GM21526 (cell line): ENCODE measurements at regions not wholly inside any gene's neighbourhood (a gene's known extent, or its start where the extent isn't known, plus 50 kb on each side); places are given as distances from the start of the nearest gene placed in this dataset.
"Not testable (repeated sequence)": the region's sequence is repeated elsewhere in the genome, so short reads cannot be mapped to it uniquely, and the experiment has no call there.

Source experiments
- ATAC-seq: cut with Tn5 transposase; IDR thresholded peaks from one replicate; pipeline ENCODE4 v1.9.1; 2021; ENCODE audit warnings: moderate library complexity; ENCODE audit not compliant: unreplicated experiment, low FRiP score

DNA sequence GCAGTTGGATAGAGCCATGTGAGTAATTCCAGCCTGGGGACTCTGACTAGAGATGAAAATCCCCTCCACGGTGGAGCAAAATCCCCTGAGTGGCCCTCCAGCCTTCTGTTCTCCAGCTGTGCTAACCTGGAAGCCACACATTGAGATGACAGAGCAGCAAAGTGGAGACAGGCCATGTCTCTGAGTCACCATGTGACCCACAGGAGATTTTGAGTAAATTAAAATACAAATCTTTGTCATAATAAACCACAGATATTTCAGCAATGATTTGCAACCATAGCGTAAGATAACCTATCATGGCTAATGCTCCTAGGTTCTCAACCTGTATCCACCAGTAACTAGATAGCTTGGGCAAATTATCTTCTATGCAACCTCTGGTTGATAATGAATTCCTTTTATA, 328.3 kb upstream of the DPP6 start:
- ATAC-seq: not testable (repeated sequence)

DNA sequence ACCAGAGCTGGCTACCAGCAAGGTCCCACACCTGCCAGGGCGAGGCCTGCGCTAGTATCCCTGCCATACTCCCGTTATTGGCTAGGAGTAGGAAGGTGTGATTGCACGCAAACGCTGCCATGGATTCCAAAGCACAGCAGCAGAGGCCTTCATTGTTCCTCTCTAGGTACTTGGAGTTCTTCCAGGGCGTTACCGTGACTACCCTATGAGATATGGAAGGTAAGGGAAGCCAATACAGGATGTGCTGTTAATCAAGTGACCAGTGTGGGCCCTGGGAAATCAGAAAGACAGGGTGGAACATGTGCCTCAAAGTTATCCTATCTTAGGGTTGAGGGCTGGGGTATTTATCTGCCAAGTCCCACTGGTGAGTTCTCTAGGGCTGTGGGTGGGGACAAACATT, 320.7 kb upstream of the DPP6 start:
- ATAC-seq: not testable (repeated sequence)

DNA sequence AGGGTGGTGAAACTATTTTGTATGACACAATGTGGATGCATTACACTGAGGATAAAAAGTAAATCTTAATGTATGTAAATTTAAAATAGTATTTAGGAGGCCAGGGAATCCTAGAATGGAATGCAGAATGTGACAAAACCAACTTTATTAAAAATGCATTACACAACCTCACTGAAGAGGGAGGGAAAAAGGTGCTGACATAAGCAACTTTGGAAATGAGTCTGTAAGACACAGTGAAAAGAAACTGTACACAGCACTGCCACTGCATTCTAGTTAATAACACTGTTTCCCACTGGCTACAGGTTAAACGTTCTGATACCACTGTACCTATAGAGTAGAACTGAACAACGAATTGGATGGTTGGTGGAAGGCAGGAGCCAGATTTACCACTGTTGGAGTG, 308.8 kb upstream of the DPP6 start:
- ATAC-seq: not testable (repeated sequence)

DNA sequence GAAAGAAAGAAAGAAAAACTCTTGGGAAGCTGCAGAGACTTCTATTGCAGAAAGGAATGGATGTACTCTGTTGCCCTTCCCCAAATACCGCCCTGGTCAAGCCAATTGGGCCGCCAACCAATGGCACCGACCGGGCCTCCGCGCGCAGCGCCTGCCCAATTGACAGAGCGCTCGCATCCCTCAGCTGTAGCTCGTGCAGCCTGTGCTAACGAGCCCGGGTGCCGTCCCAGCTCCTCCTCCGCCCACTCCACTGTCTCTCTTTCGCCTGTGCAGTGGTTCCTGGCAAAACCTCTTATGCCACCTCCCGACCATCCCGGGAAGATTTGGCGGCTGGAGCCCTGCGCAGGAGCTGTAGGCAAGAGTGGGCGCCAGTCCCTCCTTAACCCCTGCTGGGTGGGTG, 304.2 kb upstream of the DPP6 start:
- not testable (repeated sequence) for ATAC-seq

DNA sequence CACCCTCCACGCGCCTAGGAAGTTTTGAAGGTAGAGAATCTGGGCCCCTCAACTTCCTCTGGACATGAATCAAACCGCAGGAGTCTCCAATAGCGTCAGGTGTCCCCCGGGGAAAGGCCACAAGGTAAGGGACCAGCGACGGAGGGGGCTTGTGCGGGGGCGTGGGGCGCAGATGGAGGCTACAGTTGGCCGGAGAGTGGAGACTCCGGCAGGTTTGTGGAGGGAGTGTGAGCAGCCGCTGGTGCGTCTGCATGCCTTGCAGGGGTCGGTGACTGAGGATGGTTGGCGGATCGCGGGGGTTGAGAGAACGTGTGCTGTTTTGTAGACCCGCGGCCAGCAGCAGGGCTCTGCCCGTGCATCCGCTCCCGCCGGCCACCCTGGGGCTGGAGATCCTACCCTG, 303.3 kb upstream of the DPP6 start:
- ATAC-seq: not testable (repeated sequence)

DNA sequence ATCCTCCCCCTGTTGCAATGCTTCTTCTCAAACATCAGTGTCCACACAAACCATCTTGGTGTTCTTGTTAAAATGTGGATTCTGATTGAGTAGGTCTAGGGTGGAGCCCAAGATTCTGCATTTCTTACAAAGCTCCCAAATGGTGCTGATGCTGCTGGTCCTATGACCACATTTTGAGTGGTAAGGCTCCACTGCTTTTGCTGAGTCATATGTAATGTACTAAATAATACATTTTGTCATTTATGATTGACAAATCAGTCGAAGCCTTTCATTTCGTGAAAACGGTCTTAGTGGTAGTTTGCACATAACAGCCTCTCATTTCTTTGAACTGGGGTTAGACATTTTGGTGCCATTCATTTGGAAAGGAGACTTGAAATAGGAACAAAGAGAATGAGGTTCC, 286.3 kb upstream of the DPP6 start:
- ATAC-seq: not testable (repeated sequence)

DNA sequence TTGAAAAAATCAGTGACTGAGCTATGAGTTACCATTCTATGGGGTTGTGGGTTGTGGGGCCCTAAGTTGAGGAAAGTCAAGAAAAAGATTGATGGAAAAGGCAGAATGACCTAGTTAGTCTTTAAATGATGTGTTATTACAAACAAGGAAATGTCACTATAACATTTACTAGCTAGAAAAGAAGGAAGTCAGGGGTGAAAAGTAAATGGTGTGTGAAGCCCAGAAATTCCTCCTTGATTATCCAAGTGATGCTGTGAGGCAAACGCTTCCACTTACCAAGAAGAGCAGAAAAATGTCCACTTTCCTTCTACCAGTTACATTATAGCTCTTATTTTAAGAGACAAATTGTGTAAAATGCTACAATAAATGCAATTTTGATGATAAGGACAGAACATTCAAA, 285.3 kb upstream of the DPP6 start:
- ATAC-seq: not testable (repeated sequence)

DNA sequence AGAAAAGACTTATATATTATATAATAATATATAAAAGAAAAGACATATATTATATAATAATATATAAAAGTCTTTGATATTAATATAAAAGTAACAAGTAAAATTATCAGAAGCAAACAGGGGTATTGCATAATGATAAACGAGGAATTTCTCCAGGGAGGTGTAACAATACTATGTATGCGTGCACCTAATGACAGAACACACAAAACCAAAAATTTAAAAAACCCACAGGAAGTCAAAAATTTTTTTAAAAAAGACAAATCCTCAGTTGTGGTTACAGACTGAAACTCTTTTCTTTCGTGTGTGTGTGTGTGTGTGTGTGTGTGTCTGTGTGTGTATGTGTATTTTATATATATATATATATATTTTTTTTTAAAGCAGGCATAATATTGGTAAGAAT, 279.2 kb upstream of the DPP6 start:
- ATAC-seq: no peak

DNA sequence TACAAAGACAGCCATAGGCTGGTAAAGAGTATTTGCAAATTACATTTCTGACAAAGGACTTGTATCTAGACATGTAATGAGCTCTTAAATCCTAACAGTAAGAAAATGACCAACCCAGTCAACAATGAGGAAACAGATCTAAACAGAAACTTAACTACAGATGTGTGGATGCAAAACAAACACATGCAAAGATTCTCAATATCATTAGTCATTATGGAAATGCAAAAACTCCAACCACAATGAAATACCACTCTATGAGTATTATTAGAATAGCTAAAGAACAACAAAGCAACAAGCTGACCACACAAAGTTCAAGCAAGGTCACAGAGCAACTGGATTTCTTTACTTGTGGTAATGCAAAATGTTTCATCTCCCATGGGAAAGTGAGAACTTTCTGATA, 275.3 kb upstream of the DPP6 start:
- not testable (repeated sequence) for ATAC-seq

DNA sequence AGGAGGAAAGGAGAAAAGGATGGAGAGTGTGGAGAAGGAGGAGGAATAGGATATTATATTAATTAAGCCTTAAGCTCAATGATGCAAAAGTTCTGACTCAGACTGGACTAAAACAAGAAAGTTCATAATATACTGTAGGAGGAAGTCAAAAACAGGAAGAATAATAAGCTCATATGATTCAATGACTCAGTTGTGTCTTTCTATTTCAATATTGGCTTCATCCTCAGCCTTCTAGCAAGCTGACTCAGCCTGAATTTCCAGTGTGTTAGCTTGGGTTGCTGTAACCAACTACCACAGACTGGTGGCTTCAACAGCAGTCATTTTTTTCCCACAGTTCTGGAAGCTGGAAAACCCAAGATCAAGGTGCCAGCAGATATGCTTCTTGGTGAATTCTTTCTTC, 254.8 kb upstream of the DPP6 start:
- ATAC-seq: not testable (repeated sequence)

DNA sequence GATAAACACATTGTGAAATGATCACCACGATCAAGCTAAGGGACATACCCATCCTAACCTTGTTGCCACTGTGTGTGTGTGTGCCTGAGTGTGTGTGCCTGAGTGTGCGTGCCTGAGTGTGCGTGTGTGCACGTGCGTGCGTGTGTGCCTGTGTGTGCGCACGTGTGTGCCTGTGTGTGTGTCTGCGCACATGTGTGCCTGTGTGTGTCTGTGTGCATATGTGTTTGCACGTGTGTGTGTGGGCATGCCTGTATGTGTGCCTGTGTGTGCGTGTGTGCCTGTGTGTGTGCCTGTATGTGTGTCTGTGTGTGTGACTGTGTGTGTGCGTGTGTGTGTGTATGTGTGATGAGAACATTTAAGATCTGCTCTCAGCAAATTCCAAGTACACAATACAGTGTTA, 244.1 kb upstream of the DPP6 start:
- no peak for ATAC-seq

DNA sequence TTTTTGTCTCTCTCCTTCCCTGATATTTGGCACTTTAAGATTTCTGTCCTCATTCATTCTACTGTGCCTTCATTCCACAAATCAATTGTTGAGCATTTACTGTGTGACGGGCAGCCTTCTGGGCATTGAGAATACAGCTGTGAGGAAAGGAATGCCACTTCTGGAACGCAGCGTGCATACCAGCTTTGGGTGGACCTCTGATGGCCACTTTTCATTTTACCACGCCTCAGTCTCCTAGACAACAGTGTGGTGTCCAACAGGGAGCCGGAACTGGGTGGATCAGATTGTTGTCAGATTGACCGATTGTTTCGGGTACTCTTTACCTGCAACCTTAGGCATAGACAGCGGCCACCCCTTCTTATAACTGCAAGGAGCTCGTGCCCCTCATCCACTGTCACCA, 222.7 kb upstream of the DPP6 start:
- ATAC-seq: no peak

DNA sequence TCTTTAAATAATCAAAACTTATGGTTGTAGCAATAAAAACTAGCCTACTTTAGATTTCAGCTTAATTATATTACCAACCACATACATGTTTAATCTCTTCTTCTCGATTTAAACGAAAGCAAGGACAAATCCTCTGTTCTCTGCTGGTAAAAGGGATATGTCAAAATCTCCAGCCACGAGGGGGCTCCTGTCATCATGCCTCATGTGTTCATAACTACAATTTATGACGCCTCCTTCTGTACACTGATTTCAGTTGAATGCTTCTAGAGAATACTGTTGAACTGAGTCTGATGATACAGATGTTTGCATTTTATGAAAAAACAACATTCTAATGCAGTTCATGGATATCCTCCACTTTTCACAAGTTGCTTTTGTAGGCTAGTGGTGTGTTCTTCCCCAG, 220.0 kb upstream of the DPP6 start:
- no peak for ATAC-seq

DNA sequence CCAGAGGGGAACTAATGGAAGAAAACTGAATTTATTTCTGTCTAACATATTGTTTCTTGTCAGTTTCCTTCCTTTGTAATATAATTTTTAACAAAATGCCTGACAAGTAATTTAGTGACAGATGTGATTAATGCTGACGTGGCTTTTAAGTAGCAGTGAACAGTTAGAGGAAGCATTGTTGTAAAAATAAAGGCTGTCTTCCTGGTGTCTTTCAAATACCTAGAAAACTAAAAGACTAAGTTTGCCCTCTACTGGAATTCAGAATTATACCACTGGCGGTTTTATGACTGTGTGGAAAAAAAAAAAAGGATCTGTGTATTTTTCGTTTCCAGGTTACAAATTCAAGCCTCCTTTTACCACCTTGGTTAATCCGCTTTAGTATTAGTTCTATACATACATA, 217.1 kb upstream of the DPP6 start:
- ATAC-seq: no peak

DNA sequence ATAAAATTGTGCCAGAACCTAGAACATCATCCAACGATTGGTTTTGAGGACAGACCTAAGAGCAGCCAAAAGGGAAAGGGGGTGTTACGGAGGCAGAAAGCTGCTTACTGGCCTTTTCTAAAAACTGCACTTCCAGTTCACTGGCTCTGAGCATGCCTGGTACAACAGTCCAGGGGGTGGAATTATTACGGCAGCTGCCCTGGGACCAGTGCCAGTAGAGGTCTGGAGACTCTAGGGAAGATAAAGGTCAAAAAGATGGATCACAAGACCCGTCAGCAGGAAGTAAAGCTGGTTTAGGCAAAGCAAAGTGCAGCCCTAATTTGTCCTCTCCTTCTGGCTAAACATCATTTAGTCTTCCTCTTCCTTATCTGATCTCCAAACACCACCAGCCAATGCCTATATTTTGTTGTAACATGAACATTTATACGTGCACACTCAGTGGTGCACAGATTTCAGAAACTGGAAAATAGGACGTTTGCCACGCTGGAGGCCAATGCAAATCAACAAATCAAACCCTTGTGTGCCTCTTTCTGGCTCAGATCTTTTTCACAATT, 216.4 kb upstream of the DPP6 start:
- ATAC-seq: no peak

DNA sequence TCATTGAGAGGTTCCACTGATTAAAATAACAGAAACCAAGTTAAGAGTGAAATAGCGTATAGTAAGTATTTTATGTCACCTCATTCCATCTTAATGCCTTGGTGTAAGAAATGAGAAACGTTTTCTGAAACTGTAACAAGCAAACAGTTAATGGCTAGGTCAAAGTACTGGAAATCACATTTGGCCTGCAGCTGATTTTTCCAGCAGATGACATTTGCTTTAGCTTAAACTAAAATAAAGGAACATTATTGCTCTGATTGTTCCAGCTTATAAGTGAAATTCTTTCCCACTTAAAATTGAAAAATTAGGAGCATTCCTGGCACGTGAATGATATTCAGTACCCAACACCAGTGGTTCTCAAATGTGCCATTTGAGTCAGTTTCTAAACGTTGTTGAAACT, 213.6 kb upstream of the DPP6 start:
- no peak for ATAC-seq

DNA sequence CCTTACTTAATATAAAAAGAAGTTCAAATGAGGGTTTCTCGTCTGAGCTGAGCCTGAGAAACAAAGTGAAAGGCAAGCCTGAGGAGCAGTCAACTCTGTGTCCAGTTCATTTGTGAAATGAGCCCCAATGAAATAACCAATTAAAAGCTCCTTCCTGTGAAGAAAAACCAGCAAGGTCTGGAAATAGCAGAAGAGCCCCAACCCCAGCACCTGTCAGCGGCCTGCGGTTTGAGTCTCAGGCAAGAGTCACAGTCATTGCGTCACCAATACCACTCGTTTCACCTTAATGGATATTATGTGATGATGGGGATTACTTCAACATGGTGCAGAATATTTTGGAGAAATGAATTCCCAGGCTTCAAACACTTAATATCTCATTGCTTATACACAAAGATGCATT, 211.3 kb upstream of the DPP6 start:
- ATAC-seq: no peak

DNA sequence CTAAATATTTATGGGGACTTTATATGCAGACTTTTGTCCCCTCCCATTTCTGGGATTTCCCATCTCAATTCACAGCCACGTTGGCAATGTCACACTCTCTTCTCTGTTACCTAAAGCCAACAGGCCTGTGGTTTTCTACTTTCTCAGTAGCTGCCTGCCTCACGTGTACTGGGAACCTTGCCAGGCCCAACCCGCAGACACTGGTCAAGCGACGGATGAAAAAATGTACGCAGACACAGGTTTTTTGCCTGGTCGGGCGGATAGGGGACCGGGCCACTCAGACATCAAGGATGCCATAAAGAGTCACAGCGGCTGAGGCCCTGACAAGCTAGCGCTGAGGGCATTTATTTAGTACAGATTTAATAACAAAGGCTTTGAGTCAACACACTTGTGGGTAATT, 204.4 kb upstream of the DPP6 start:
- no peak for ATAC-seq

DNA sequence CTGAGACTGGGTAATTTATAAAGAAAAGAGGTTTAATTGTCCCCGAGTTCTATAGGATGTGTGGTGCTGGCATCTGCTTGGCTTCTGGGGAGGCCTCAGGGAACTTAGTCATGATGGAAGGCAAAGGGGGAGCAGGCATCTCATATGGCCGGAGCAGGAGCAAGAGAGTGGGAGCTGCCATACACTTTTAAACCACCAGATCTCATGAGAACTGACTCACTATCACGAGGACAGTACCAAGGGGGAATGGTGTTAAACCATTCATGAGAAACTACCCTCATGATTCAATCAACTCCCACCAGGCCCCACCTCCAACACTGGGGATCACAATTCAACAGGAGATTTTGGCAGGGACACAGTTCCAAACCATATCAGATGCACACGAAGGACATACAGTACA, 199.9 kb upstream of the DPP6 start:
- no peak for ATAC-seq

DNA sequence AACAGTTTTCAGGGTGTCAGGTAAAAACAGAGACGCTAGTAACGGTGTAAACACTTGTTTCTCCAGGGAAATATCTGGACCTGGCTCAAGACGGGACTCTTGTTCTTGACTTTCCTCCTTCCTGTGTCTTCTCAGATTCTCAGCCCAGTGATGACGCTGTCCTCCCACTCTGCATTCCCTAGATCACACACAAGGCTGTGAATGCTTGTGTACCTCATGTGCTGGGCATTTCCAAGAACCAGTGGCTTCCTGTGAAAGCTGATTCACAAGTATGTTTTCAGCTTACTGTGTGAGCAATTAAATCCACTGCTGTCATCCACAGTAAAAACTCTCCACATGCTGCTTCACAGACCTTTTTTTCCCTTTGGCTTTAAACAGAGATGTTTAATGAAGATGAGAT, 193.8 kb upstream of the DPP6 start:
- ATAC-seq: no peak

DNA sequence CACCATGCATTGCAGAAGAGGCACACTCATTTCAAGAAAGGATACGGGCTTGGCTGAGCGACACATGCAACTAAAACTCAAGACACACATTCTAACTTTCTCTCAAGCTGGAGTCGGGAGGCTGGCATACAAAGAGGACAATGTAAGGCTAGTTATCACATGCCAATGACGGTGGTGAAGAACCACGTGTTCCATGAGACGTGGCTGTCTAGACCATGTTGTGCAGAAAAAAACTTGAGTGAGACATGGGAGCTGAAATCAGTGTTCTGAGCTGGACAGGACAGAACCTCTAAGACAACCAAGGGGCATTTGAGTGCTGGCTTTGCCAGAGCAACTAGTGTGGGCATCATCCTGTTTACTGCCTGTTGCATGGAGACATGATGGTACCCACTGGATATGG, 193.0 kb upstream of the DPP6 start:
- no peak for ATAC-seq

DNA sequence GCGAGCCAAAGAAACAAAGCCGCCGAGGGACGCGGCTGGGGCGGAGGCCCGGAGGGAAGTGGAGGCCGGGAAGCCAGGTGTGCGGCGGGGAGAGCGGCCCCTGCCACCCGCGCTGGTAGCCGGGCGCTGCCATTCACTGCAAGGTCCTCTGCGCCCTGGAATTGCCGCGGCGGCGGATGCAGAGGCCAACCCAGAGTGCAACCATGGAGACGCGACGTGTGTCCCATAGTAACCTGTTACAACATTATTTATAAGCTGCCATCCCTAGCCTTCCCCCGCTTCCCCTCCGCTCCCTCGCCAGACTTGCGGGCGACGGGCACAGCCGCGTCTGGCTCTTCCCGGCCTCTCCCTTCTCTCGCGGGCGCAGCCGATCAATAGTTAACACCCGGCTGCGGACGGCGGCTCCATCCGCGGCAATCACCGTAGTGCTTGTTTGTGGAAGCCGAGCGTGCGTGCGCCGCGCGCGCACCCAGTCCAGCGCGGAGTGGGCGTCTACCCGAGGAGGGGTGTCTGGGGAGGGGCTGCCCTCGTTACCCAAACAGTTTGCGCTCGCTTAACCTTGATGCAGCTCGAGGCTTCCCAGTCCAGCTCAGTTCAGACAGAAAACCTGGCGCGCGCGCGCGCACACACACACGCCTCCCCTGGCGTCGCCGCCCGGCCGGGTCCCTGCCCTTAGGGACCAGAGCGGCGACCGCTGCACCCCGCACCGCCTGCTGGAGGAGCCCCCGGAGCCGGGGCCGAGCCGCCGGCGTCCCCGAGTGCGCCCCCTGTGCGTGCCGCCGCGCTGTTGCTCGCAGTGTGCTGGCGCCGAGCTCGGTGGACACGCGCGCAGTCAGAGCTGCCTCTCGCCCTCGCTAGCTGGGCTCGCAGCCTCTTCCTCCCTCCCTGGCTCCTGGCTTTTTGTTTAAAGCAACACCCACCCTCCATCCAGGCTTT, 165.4 kb upstream of the DPP6 start:
- ATAC-seq: no peak
